Endodermal cell (in vitro differentiated cells): ENCODE measurements at regions not wholly inside any gene's neighbourhood (a gene's known extent, or its start where the extent isn't known, plus 50 kb on each side); places are given as distances from the start of the nearest gene placed in this dataset.

Source experiments
- DNase-seq: peaks from one replicate; pipeline ENCODE4 v3.0.0-alpha.2; 2017
- H3K27ac ChIP-seq: 2 replicates; pipeline ENCODE4 v1.5.1; 2013; ENCODE audit warnings: mild to moderate bottlenecking, low read depth, low read length, moderate library complexity
- H3K27me3 ChIP-seq: 2 replicates; pipeline ENCODE4 v1.6.1; 2013; ENCODE audit warnings: mild to moderate bottlenecking, low read length, moderate library complexity; ENCODE audit not compliant: insufficient read depth, control insufficient read depth, poor library complexity, severe bottlenecking
- H3K36me3 ChIP-seq: 2 replicates; pipeline ENCODE4 v1.7.0; 2013; ENCODE audit warnings: mild to moderate bottlenecking, low read length, moderate library complexity; ENCODE audit not compliant: control insufficient read depth, insufficient read depth
- H3K4me1 ChIP-seq: one replicate; pipeline ENCODE4 v1.7.0; 2013; ENCODE audit warnings: low read length; ENCODE audit not compliant: control insufficient read depth, insufficient read depth
- H3K4me3 ChIP-seq: 2 replicates; pipeline ENCODE4 v1.5.1; 2013; ENCODE audit warnings: mild to moderate bottlenecking, low read length, moderate library complexity
- H3K9ac ChIP-seq: 2 replicates; pipeline ENCODE4 v1.6.1; 2013; ENCODE audit warnings: mild to moderate bottlenecking, low read length, moderate library complexity; ENCODE audit not compliant: poor library complexity, severe bottlenecking; ENCODE audit errors: extremely low read depth
- H3K9me3 ChIP-seq: 2 replicates; pipeline ENCODE4 v1.6.1; 2013; ENCODE audit warnings: mild to moderate bottlenecking, low read length, moderate library complexity; ENCODE audit not compliant: control insufficient read depth
- H3K27ac Mint-ChIP-seq: 2 replicates; pipeline ENCODE4 v1.8.0; 2020; ENCODE audit warnings: mixed read lengths
- H3K27me3 Mint-ChIP-seq: 2 replicates; pipeline ENCODE4 v1.8.0; 2021; ENCODE audit warnings: mild to moderate bottlenecking, mixed read lengths; ENCODE audit not compliant: insufficient read depth
- H3K36me3 Mint-ChIP-seq: 2 replicates; pipeline ENCODE4 v1.8.0; 2020; ENCODE audit warnings: low read depth, mixed read lengths
- H3K4me1 Mint-ChIP-seq: 2 replicates; pipeline ENCODE4 v1.8.0; 2020; ENCODE audit warnings: mixed read lengths
- H3K4me3 Mint-ChIP-seq: 2 replicates; pipeline ENCODE4 v1.8.0; 2020; ENCODE audit warnings: mild to moderate bottlenecking, moderate library complexity, mixed read lengths
- H3K9me3 Mint-ChIP-seq: 2 replicates; pipeline ENCODE4 v1.8.0; 2020; ENCODE audit warnings: mild to moderate bottlenecking, mixed read lengths
- CTCF ChIP-seq: fragments of 200-600 bp; sonication (generic); conservative IDR thresholded peaks from 2 replicates; pipeline ENCODE4 v1.5.0; 2021; ENCODE audit warnings: antibody characterized with exemption, mild to moderate bottlenecking
- WGBS, 2 experiments: methylation state at CpG; one replicate each; pipeline versions ENCODE4 v1.1.5 to v1.1.7; 2013; ENCODE audit warnings: missing lambda C conversion rate in 2 of 2, mixed read lengths in 1 of 2; ENCODE audit not compliant: insufficient coverage in 1 of 2, insufficient read length in 1 of 2; 5-methylcytosine and 5-hydroxymethylcytosine counted together

GRCh38 chr17:33664116-33664840 lies 371.2 kb upstream of the ASIC2 start:
- no peak overlapping the region for H3K27ac Mint-ChIP-seq
- 87 to 91% methylated on average over 7 to 8 of the region's 8 CpGs for WGBS, 2 experiments

GRCh38 chr17:33667052-33667509 lies 374.0 kb upstream of the ASIC2 start:
- Mint-ChIP-seq H3K27me3 (peaks cover 2% of the 10 kb centered on the region), H3K36me3 (no peaks in the 10 kb centered on the region), H3K9me3 (no peaks in the 10 kb centered on the region), H3K27ac (no peak overlapping the region), H3K4me3 (no peak overlapping the region), H3K4me1 (peaks cover 2% of the 10 kb centered on the region)
- DNase-seq = peak; percentile 22
- no peak for TF ChIP-seq CTCF
- Histone ChIP-seq H3K4me1 (no peaks in the 10 kb centered on the region), H3K27ac (no peak overlapping the region), H3K9ac (no peak overlapping the region), H3K27me3 (no peaks in the 10 kb centered on the region), H3K4me3 (no peak overlapping the region), H3K9me3 (no peaks in the 10 kb centered on the region), H3K36me3 (no peaks in the 10 kb centered on the region)
- WGBS, 2 experiments = 90 to 93% methylated on average over 9 to 11 of the region's 12 CpGs

More at GRCh38 chr17:33664116-33664840, 371.2 kb upstream of the ASIC2 start:
- no peak overlapping the region for H3K27ac ChIP-seq
- TF ChIP-seq CTCF = no peak
- H3K4me1 ChIP-seq = no peaks in the 10 kb centered on the region
- H3K27me3 ChIP-seq = no peaks in the 10 kb centered on the region
- no peaks in the 10 kb centered on the region for H3K36me3 ChIP-seq
- H3K9me3 ChIP-seq = no peaks in the 10 kb centered on the region
- no peak overlapping the region for H3K4me3 ChIP-seq
- Mint-ChIP-seq H3K9me3 (no peaks in the 10 kb centered on the region), H3K36me3 (no peaks in the 10 kb centered on the region), H3K4me3 (no peak overlapping the region), H3K27me3 (peaks cover 2% of the 10 kb centered on the region), H3K4me1 (no peaks in the 10 kb centered on the region)
- DNase-seq = peak; percentile 32
- H3K9ac ChIP-seq = no peak overlapping the region

- Mint-ChIP-seq H3K9me3 (no peaks in the 10 kb centered on the region), H3K27me3 (peaks cover 2% of the 10 kb centered on the region), H3K4me1 (peaks cover 2% of the 10 kb centered on the region), H3K4me3 (no peak overlapping the region), H3K36me3 (no peaks in the 10 kb centered on the region), H3K27ac (no peak overlapping the region)
- Histone ChIP-seq H3K27me3 (no peaks in the 10 kb centered on the region), H3K9me3 (no peaks in the 10 kb centered on the region), H3K4me3 (no peak overlapping the region), H3K4me1 (no peaks in the 10 kb centered on the region), H3K27ac (no peak overlapping the region), H3K9ac (no peak overlapping the region), H3K36me3 (no peaks in the 10 kb centered on the region)
- peak; percentile 17 for DNase-seq
- no peak for TF ChIP-seq CTCF
- 83 to 92% methylated on average over 2 to 4 of the region's 4 CpGs for WGBS, 2 experiments
These were observed 374.6 kb upstream of the ASIC2 start for GRCh38 chr17:33667671-33668070.
